OCI-LY1 (cell line): ENCODE measurements at regions not wholly inside any gene's neighbourhood (a gene's known extent, or its start where the extent isn't known, plus 50 kb on each side); places are given as distances from the start of the nearest gene placed in this dataset.

ENCODE experiments used
- CTCF ChIP-seq: fragments of 200-600 bp; sonication (generic), shearing (Covaris generic); IDR thresholded peaks from 2 replicates; pipeline ENCODE4 v1.5.1; 2017; ENCODE audit warnings: mild to moderate bottlenecking, antibody characterized with exemption, low read length, moderate library complexity, mixed read lengths
- EZH2 ChIP-seq: fragments of 200-600 bp; sonication (generic), shearing (Covaris generic); IDR thresholded peaks from 2 replicates; pipeline ENCODE4 v1.8.0; 2017; ENCODE audit warnings: borderline replicate concordance, mixed run types, mild to moderate bottlenecking, antibody characterized with exemption, low read length, moderate library complexity, mixed read lengths

- TF ChIP-seq CTCF: no peak
- no peak for TF ChIP-seq EZH2
Observed at GRCh38 chr3:24709956-24710355, 215.3 kb upstream of the THRB start.
